Panc1 (cell line): ENCODE measurements at regions not wholly inside any gene's neighbourhood (a gene's known extent, or its start where the extent isn't known, plus 50 kb on each side); places are given as distances from the start of the nearest gene placed in this dataset.

Experiments used
- ATAC-seq: fragments of 200-7000 bp; cut with Tn5 transposase; 2 replicates; pipeline ENCODE4 v1.9.1; 2020; ENCODE audit warnings: mild to moderate bottlenecking, moderate library complexity
- BruUV-seq: library from RNA; stranded (reverse); fragments of 400-500 nt; replicated peaks from 2 replicates; lab custom pipeline; 2021; lab: Mats Ljungman, UMichigan
- CTCF ChIA-PET: fragments of 300-600 bp; sonication (Branson Sonifier 250); formaldehyde crosslinking; loops from one replicate; lab custom pipeline; 2022; ENCODE audit warnings: antibody characterized with exemption; lab: Charles Lee
- POLR2A ChIA-PET: fragments of 300-600 bp; sonication (Branson Sonifier 250); formaldehyde crosslinking; loops from one replicate; lab custom pipeline; 2022; ENCODE audit warnings: antibody characterized with exemption; lab: Charles Lee
- DNase-seq: peaks from one replicate; pipeline ENCODE4 v3.0.0-alpha.2; 2010; ENCODE audit warnings: low read depth, low spot score
- H3K27ac ChIP-seq: 2 replicates; pipeline ENCODE4 v1.5.1; 2011; ENCODE audit warnings: mild to moderate bottlenecking, low read length, inconsistent platforms
- H3K27me3 ChIP-seq: fragments of 200-500 bp; sonication (Bioruptor generic); 2 replicates; pipeline ENCODE4 v1.6.0; 2014; ENCODE audit warnings: low read length, inconsistent platforms; ENCODE audit not compliant: control insufficient read depth, insufficient read depth
- H3K36me3 ChIP-seq: fragments of 200-500 bp; sonication (Bioruptor generic); 2 replicates; pipeline ENCODE4 v1.5.1; 2014; ENCODE audit warnings: inconsistent platforms, mild to moderate bottlenecking, low read length, moderate library complexity; ENCODE audit not compliant: control insufficient read depth, insufficient read depth
- H3K4me1 ChIP-seq: 2 replicates; pipeline ENCODE4 v1.5.1; 2011; ENCODE audit warnings: inconsistent platforms, mild to moderate bottlenecking, low read length, moderate library complexity; ENCODE audit not compliant: control insufficient read depth, insufficient read depth
- H3K4me3 ChIP-seq, 2 experiments: 2 replicates each; pipeline ENCODE4 v1.5.1; 2011 to 2012; ENCODE audit warnings: low read depth in 2 of 2, low read length in 2 of 2, mild to moderate bottlenecking in 2 of 2, inconsistent platforms in 1 of 2, moderate library complexity in 1 of 2
- H3K9me3 ChIP-seq: fragments of 200-500 bp; sonication (Bioruptor generic); 2 replicates; pipeline ENCODE4 v1.5.1; 2014; ENCODE audit warnings: low read depth, mild to moderate bottlenecking, inconsistent platforms, low read length, moderate library complexity; ENCODE audit not compliant: control insufficient read depth, insufficient read depth
- CTCF ChIP-seq: fragments of 450-650 bp; IDR thresholded peaks from 2 replicates; pipeline ENCODE4 v1.5.1; 2017; ENCODE audit warnings: mild to moderate bottlenecking
- POLR2AphosphoS5 ChIP-seq: IDR thresholded peaks from 2 replicates; pipeline ENCODE4 v1.6.1; 2012; ENCODE audit warnings: mild to moderate bottlenecking, low read depth, low read length, moderate library complexity
- REST ChIP-seq, 2 experiments: IDR thresholded peaks; 2 replicates each; pipeline ENCODE4 v1.6.1; 2011 to 2012; ENCODE audit warnings: low read depth in 2 of 2, control low read depth in 1 of 2, low read length in 1 of 2, mild to moderate bottlenecking in 1 of 2, moderate library complexity in 1 of 2; ENCODE audit not compliant: insufficient read depth in 1 of 2
- SIN3A ChIP-seq: IDR thresholded peaks from 2 replicates; pipeline ENCODE4 v1.6.1; 2012; ENCODE audit warnings: low read depth, mild to moderate bottlenecking, low read length, moderate library complexity, borderline replicate concordance; ENCODE audit not compliant: insufficient read depth
- TCF7L2 ChIP-seq: IDR thresholded peaks from 2 replicates; pipeline ENCODE4 v1.6.1; 2011; ENCODE audit warnings: mild to moderate bottlenecking, low read depth, low read length, inconsistent platforms
- in situ Hi-C: cut with HindIII; loops from 2 replicates; pipeline ENCODE4 v1.10.0; 2016; ENCODE audit warnings: low sequenced_read_pairs, low pct_unique_long_range_greater_than_20kb
- intact Hi-C: fragments of 100-400 bp; cut with micrococcal nuclease; formaldehyde crosslinking; loops from one replicate; pipeline ENCODE4 v1.10.0; 2022; ENCODE audit not compliant: unreplicated experiment

- POLR2A ChIA-PET: interaction anchor here (0.7 kb wide), 1 partner anchor 25 kb away, joined by 4 read pairs; no protein-coding TSS in a partner anchor
- intact Hi-C loops: no loop called here
- Histone ChIP-seq H3K36me3 (no peaks in the 10 kb centered on the region), H3K27me3 (no peaks in the 10 kb centered on the region), H3K4me3 (no peak overlapping the region), H3K9me3 (no peaks in the 10 kb centered on the region), H3K27ac (no peak overlapping the region), H3K4me1 (no peaks in the 10 kb centered on the region; the same call in 1 of the 2 replicates)
- TF ChIP-seq REST (IDR thresholded peaks at IDR 0.05; ENCODE audit: insufficient read depth in 1 of 2, low read depth in 2 of 2, low read length in 1 of 2) (no peak), POLR2AphosphoS5 (no peak), TCF7L2 (no peak), SIN3A (no peak)
- DNase-seq: no peak
- CTCF ChIA-PET: interaction anchor here (0.7 kb wide), 1 partner anchor 289 kb away, joined by 3 read pairs; no protein-coding TSS in a partner anchor
- ATAC-seq: no peak
- in situ Hi-C loops: no loop called here
- BruUV-seq: no TSS peak
Measured at GRCh38 chr9:673264-673965, 168.1 kb upstream of the DMRT1 start.

DNA sequence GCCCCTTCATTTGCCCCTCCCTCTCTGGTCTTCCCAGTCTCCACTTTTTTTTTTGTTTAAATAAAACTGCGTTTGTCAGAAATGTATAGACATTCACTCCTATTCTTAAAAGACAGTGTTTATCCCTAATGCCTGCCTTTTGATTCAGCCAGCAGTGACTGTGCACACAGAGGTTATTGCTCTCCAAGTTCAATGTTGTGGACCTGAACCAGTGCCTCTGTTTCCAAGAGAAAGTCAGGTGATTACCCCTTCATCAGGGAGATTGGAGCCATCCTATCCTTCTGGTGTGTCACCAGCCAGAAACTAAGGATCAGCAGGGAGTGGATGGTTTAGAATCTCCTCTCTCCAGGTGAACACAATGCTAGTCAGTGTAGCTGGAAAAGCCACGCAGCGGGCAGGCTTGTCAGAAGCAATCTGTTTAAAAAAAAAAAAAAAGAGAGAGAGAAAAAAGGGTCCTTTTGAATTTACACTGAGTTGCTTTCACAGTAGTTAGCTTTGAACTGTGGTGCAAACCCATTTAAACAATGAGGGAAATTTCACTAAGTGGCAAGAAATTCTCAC lies 167.5 kb upstream of the DMRT1 start:
- Histone ChIP-seq H3K9me3 (no peaks in the 10 kb centered on the region), H3K36me3 (no peaks in the 10 kb centered on the region), H3K4me3 (no peak overlapping the region), H3K4me1 (no peaks in the 10 kb centered on the region; the same call in 1 of the 2 replicates), H3K27me3 (no peaks in the 10 kb centered on the region), H3K27ac (no peak overlapping the region)
- ATAC-seq: no peak
- TF ChIP-seq SIN3A (no peak), POLR2AphosphoS5 (no peak), TCF7L2 (no peak), CTCF (no peak), REST (IDR thresholded peaks at IDR 0.05; ENCODE audit: insufficient read depth in 1 of 2, low read depth in 2 of 2, low read length in 1 of 2) (no peak)
- in situ Hi-C loops: no loop called here
- no peak for DNase-seq
- BruUV-seq: no TSS peak
- CTCF ChIA-PET: interaction anchor here (0.7 kb wide), 1 partner anchor 290 kb away, joined by 3 read pairs; no protein-coding TSS in a partner anchor
- POLR2A ChIA-PET: interaction anchor here (0.7 kb wide), 1 partner anchor 25 kb away, joined by 4 read pairs; no protein-coding TSS in a partner anchor
- intact Hi-C loops: no loop called here
